ENCODE measurements at regions not wholly inside any gene's neighbourhood (a gene's known extent, or its start where the extent isn't known, plus 50 kb on each side); places are given as distances from the start of the nearest gene placed in this dataset.
"Not testable (repeated sequence)": the region's sequence is repeated elsewhere in the genome, so short reads cannot be mapped to it uniquely, and the experiment has no call there.

GRCh38 chrX:107296184-107296583 is 89.8 kb downstream of the DNAAF6 start:
- in situ Hi-C loops (cut with HindIII; ENCODE audit: low pct_unique_long_range_greater_than_20kb, low sequenced_read_pairs); DNase-seq (ENCODE audit: low read depth, low spot score): not testable (repeated sequence)

- DNase-seq (ENCODE audit: low read depth, low spot score): no peak
- in situ Hi-C loops (cut with HindIII; ENCODE audit: low pct_unique_long_range_greater_than_20kb, low sequenced_read_pairs): no loop called here
Measured at GRCh38 chrX:107298276-107298675, 91.9 kb downstream of the DNAAF6 start.

- DNase-seq (ENCODE audit: low read depth, low spot score): no peak
- in situ Hi-C loops (cut with HindIII; ENCODE audit: low pct_unique_long_range_greater_than_20kb, low sequenced_read_pairs): no loop called here
Measured at GRCh38 chrX:107301253-107301652, 94.8 kb downstream of the DNAAF6 start.

GRCh38 chrX:107304141-107304540 is 97.7 kb downstream of the DNAAF6 start:
- in situ Hi-C loops (cut with HindIII; ENCODE audit: low pct_unique_long_range_greater_than_20kb, low sequenced_read_pairs): no loop called here
- no peak for DNase-seq (ENCODE audit: low read depth, low spot score)

- in situ Hi-C loops (cut with HindIII; ENCODE audit: low pct_unique_long_range_greater_than_20kb, low sequenced_read_pairs): no loop called here
- no peak for DNase-seq (ENCODE audit: low read depth, low spot score)
Measured at GRCh38 chrX:107323786-107324492, 117.5 kb downstream of the DNAAF6 start.

- DNase-seq (ENCODE audit: low read depth, low spot score): peak; percentile 45
- in situ Hi-C loops (cut with HindIII; ENCODE audit: low pct_unique_long_range_greater_than_20kb, low sequenced_read_pairs): no loop called here
Measured at GRCh38 chrX:107324493-107325310, 118.3 kb downstream of the DNAAF6 start.

GRCh38 chrX:107325467-107325866 is 119.1 kb downstream of the DNAAF6 start:
- in situ Hi-C loops (cut with HindIII; ENCODE audit: low pct_unique_long_range_greater_than_20kb, low sequenced_read_pairs): no loop called here

GRCh38 chrX:107348051-107348450 is 101.4 kb upstream of the FRMPD3 start:
- in situ Hi-C loops (cut with HindIII; ENCODE audit: low pct_unique_long_range_greater_than_20kb, low sequenced_read_pairs): no loop called here

More at GRCh38 chrX:107325467-107325866, 119.1 kb downstream of the DNAAF6 start:
- DNase-seq (ENCODE audit: low read depth, low spot score): no peak

GRCh38 chrX:107348990-107349389 is 100.5 kb upstream of the FRMPD3 start:
- in situ Hi-C loops (cut with HindIII; ENCODE audit: low pct_unique_long_range_greater_than_20kb, low sequenced_read_pairs): no loop called here
- no peak for DNase-seq (ENCODE audit: low read depth, low spot score)

More at GRCh38 chrX:107348051-107348450, 101.4 kb upstream of the FRMPD3 start:
- no peak for DNase-seq (ENCODE audit: low read depth, low spot score)

GRCh38 chrX:107355533-107355932 is 93.9 kb upstream of the FRMPD3 start:
- in situ Hi-C loops (cut with HindIII; ENCODE audit: low pct_unique_long_range_greater_than_20kb, low sequenced_read_pairs): no loop called here
- no peak for DNase-seq (ENCODE audit: low read depth, low spot score)

GRCh38 chrX:107360788-107361360 is 88.6 kb upstream of the FRMPD3 start:
- in situ Hi-C loops (cut with HindIII; ENCODE audit: low pct_unique_long_range_greater_than_20kb, low sequenced_read_pairs): no loop called here
- no peak for DNase-seq (ENCODE audit: low read depth, low spot score)

- DNase-seq (ENCODE audit: low read depth, low spot score); in situ Hi-C loops (cut with HindIII; ENCODE audit: low pct_unique_long_range_greater_than_20kb, low sequenced_read_pairs): not testable (repeated sequence)
Measured at GRCh38 chrX:107370185-107370584, 79.3 kb upstream of the FRMPD3 start.

GRCh38 chrX:107374132-107374531 is 75.3 kb upstream of the FRMPD3 start:
- DNase-seq (ENCODE audit: low read depth, low spot score): no peak
- in situ Hi-C loops (cut with HindIII; ENCODE audit: low pct_unique_long_range_greater_than_20kb, low sequenced_read_pairs): no loop called here

GRCh38 chrX:107374831-107375230 is 74.6 kb upstream of the FRMPD3 start:
- no peak for DNase-seq (ENCODE audit: low read depth, low spot score)
- in situ Hi-C loops (cut with HindIII; ENCODE audit: low pct_unique_long_range_greater_than_20kb, low sequenced_read_pairs): no loop called here

GRCh38 chrX:107376186-107376585 is 73.3 kb upstream of the FRMPD3 start:
- in situ Hi-C loops (cut with HindIII; ENCODE audit: low pct_unique_long_range_greater_than_20kb, low sequenced_read_pairs); DNase-seq (ENCODE audit: low read depth, low spot score): not testable (repeated sequence)

GRCh38 chrX:107384397-107385105 is 64.9 kb upstream of the FRMPD3 start:
- DNase-seq (ENCODE audit: low read depth, low spot score): no peak
- in situ Hi-C loops (cut with HindIII; ENCODE audit: low pct_unique_long_range_greater_than_20kb, low sequenced_read_pairs): no loop called here

- DNase-seq (ENCODE audit: low read depth, low spot score): no peak
- in situ Hi-C loops (cut with HindIII; ENCODE audit: low pct_unique_long_range_greater_than_20kb, low sequenced_read_pairs): no loop called here
Measured at GRCh38 chrX:107389726-107390125, 59.7 kb upstream of the FRMPD3 start.

- DNase-seq (ENCODE audit: low read depth, low spot score); in situ Hi-C loops (cut with HindIII; ENCODE audit: low pct_unique_long_range_greater_than_20kb, low sequenced_read_pairs): not testable (repeated sequence)
Measured at GRCh38 chrX:107393656-107394055, 55.8 kb upstream of the FRMPD3 start.

Data from SK-MEL-5 (cell line).